ENCODE measurements at regions not wholly inside any gene's neighbourhood (a gene's known extent, or its start where the extent isn't known, plus 50 kb on each side); places are given as distances from the start of the nearest gene placed in this dataset.

- TF ChIP-seq POLR2AphosphoS5 (IDR thresholded peaks at IDR 0.05; ENCODE audit: low read depth, low read length) (no peak), SIN3A (IDR thresholded peaks at IDR 0.05; ENCODE audit: borderline replicate concordance, insufficient read depth, low read depth, low read length) (no peak), CTCF (IDR thresholded peaks at IDR 0.05) (no peak)
These were observed 96.4 kb upstream of the PAK5 start for GRCh38 chr20:9935285-9935684.
